ENCODE measurements at regions not wholly inside any gene's neighbourhood (a gene's known extent, or its start where the extent isn't known, plus 50 kb on each side); places are given as distances from the start of the nearest gene placed in this dataset.

DNA sequence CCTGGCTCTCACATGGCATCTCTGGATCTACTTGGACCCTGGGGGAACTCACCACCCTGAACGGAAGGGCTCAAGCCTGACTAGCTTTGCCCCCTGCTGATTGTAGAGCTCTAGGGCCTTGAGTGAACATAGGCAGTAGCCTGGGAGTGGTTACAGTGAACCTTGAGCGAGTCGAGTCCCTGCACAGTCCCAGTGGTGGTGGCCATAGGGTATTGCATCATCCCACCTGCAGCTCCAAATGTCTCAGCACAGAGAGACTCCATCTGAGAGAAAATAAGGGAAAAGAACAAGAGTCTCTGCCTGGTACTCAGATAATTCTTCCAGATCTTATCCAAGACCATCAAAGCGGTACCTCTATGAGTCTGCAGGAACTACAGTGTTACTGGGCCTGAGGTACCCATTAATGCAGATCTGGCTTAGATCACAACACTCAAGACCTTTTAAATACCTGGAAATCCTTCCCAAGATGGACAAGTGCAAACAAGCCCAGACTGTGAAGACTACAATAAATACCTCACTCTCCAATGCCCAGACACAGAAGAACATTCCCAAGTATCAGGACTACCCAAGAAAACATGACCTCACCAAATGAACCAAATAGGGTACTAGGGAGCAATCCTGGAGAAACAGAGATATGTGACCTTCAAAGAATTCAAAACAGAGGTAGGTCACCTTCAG is 167.5 kb upstream of the TET2 start:
- TF ChIP-seq POLR2AphosphoS5 (IDR thresholded peaks at IDR 0.05; ENCODE audit: low read depth, low read length) (no peak), SIN3A (IDR thresholded peaks at IDR 0.05; ENCODE audit: borderline replicate concordance, insufficient read depth, low read length) (no peak), TAF1 (IDR thresholded peaks at IDR 0.05; ENCODE audit: borderline replicate concordance, insufficient read depth, low read length) (no peak)
- TF ChIP-seq, protein P1, sequence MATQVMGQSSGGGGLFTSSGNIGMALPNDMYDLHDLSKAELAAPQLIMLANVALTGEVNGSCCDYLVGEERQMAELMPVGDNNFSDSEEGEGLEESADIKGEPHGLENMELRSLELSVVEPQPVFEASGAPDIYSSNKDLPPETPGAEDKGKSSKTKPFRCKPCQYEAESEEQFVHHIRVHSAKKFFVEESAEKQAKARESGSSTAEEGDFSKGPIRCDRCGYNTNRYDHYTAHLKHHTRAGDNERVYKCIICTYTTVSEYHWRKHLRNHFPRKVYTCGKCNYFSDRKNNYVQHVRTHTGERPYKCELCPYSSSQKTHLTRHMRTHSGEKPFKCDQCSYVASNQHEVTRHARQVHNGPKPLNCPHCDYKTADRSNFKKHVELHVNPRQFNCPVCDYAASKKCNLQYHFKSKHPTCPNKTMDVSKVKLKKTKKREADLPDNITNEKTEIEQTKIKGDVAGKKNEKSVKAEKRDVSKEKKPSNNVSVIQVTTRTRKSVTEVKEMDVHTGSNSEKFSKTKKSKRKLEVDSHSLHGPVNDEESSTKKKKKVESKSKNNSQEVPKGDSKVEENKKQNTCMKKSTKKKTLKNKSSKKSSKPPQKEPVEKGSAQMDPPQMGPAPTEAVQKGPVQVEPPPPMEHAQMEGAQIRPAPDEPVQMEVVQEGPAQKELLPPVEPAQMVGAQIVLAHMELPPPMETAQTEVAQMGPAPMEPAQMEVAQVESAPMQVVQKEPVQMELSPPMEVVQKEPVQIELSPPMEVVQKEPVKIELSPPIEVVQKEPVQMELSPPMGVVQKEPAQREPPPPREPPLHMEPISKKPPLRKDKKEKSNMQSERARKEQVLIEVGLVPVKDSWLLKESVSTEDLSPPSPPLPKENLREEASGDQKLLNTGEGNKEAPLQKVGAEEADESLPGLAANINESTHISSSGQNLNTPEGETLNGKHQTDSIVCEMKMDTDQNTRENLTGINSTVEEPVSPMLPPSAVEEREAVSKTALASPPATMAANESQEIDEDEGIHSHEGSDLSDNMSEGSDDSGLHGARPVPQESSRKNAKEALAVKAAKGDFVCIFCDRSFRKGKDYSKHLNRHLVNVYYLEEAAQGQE (IDR thresholded peaks at IDR 0.05; ENCODE audit: insufficient read depth in 1 of 2, low read depth in 2 of 2, low read length in 2 of 2), result no peak

Data from PFSK-1 (cell line).